ENCODE measurements at regions not wholly inside any gene's neighbourhood (a gene's known extent, or its start where the extent isn't known, plus 50 kb on each side); places are given as distances from the start of the nearest gene placed in this dataset.

DNA sequence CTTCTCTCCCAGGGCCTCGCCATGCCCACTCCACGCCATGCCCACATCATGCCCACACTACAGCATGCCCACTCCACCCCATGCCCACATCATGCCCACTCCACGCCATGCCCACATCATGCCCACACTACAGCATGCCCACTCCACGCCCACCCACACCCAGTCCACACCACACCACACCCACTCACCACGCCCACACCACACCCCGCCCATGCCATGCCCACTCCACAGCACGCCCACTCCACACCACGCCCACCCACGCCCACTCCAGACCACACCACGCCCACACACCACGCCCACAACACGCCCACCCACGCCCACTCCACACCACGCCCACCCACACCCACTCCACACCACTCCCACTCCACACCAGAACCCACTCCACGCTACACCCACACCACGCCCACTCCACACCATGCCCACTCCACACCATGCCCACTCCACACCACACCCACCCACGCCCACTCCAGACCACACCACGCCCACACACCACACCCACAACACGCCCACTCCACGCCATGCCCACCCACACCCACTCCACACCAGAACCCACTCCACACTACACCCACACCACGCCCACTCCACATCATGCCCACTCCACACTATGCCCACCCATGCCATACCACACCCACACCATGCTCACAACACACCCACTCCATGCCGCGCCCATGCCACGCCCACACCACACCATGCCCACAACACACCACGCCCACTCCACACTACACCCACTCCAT is 88.6 kb downstream of the ERMARD start:
- TF ChIP-seq YY1 (IDR thresholded peaks at IDR 0.05; ENCODE audit: low read depth, low read length) (no peak), SIRT6 (IDR thresholded peaks at IDR 0.05; ENCODE audit: low read length) (no peak)

All from H1 (cell line).